ENCODE measurements at regions not wholly inside any gene's neighbourhood (a gene's known extent, or its start where the extent isn't known, plus 50 kb on each side); places are given as distances from the start of the nearest gene placed in this dataset.

DNA sequence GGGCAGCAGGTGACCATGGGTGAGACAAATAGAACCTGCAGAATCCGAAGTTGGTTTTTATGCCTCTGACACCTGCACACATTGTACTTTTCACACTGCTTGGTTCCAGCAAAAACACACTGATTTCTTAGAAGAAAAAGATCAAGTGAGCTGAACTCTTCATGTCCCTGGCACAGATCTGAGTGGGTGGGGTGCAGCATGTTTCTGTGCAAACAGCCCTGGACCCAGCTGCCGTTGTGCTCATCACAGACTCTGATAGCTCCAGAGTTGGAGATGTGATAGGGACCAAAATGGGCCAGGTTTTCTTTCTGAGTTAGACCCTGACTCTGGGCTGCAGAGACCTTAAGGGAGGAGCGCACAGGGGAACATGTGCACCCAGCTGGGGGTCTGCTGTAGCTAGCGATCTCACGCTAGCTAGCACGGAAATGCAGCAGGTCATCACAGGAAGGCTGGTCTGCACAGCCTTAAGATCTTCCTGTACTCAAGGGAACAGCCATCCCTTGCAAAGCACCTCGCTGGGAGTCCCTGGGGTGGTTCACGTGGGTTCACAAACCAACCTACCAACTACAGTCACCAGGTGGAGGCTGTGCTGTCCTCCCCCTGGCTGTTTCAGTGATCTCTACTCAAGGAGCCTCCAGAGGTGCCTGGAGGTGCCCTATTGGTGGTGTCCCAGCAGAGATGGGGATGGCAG is 291.1 kb downstream of the PTPRU start:
- H3K27me3 ChIP-seq, result no peaks in the 10 kb centered on the region
- ATAC-seq (ENCODE audit: low FRiP score in 2 of 2) (peak in 1 of 2 donors; percentile 51), DNase-seq (peak in 1 of 2 donors; percentile 6)
- H3K4me1 ChIP-seq, result no peaks in the 10 kb centered on the region
- H3K36me3 ChIP-seq, result no peaks in the 10 kb centered on the region
- H3K4me3 ChIP-seq, result no peak overlapping the region
- no peak overlapping the region for H3K27ac ChIP-seq
- WGBS, 2 donors, result 48 to 67% methylated on average over 2 to 8 of the region's 8 CpGs
- H3K9me3 ChIP-seq, result peaks cover 0 to 21% (median 12%) of the 10 kb centered on the region in 4 donors
- TF ChIP-seq POLR2AphosphoS5 (IDR thresholded peaks at IDR 0.05), result no peak
- no peak for TF ChIP-seq POLR2A (IDR thresholded peaks at IDR 0.05)
- TF ChIP-seq EP300 (IDR thresholded peaks at IDR 0.05), result no peak

DNA sequence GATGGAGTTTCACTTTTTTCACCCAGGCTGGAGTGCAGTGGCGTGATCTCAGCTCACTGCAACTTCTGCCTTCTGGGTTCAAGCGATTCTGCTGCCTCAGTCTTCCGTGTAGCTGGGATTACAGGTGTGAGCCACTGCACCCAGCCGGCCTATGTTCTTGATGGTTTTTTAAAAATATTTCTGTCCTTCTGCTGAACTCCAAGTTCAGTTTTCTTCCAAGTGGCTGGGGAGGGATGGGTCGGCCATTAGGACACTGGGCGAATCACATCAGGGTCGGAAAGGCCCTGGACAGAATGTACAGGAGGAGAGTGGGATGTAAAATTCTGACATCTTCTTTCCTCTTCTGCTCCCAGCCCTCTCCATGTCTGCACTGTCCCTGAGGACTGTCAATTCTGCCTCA is 289.6 kb downstream of the PTPRU start:
- TF ChIP-seq EP300 (IDR thresholded peaks at IDR 0.05) (no peak), POLR2AphosphoS5 (IDR thresholded peaks at IDR 0.05) (no peak), POLR2A (IDR thresholded peaks at IDR 0.05) (no peak)
- TF ChIP-seq, protein P1, sequence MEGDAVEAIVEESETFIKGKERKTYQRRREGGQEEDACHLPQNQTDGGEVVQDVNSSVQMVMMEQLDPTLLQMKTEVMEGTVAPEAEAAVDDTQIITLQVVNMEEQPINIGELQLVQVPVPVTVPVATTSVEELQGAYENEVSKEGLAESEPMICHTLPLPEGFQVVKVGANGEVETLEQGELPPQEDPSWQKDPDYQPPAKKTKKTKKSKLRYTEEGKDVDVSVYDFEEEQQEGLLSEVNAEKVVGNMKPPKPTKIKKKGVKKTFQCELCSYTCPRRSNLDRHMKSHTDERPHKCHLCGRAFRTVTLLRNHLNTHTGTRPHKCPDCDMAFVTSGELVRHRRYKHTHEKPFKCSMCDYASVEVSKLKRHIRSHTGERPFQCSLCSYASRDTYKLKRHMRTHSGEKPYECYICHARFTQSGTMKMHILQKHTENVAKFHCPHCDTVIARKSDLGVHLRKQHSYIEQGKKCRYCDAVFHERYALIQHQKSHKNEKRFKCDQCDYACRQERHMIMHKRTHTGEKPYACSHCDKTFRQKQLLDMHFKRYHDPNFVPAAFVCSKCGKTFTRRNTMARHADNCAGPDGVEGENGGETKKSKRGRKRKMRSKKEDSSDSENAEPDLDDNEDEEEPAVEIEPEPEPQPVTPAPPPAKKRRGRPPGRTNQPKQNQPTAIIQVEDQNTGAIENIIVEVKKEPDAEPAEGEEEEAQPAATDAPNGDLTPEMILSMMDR (IDR thresholded peaks at IDR 0.05), result no peak
- Histone ChIP-seq H3K4me3 (no peak overlapping the region), H3K4me1 (no peaks in the 10 kb centered on the region), H3K27ac (no peak overlapping the region), H3K36me3 (no peaks in the 10 kb centered on the region), H3K9me3 (peaks cover 0 to 21% (median 12%) of the 10 kb centered on the region in 4 donors), H3K27me3 (no peaks in the 10 kb centered on the region)
- DNase-seq (peak in 1 of 2 donors; percentile 7), ATAC-seq (ENCODE audit: low FRiP score in 2 of 2) (no peak)
- 90 to 91% methylated on average over 7 of the region's 7 CpGs for WGBS, 2 donors

DNA sequence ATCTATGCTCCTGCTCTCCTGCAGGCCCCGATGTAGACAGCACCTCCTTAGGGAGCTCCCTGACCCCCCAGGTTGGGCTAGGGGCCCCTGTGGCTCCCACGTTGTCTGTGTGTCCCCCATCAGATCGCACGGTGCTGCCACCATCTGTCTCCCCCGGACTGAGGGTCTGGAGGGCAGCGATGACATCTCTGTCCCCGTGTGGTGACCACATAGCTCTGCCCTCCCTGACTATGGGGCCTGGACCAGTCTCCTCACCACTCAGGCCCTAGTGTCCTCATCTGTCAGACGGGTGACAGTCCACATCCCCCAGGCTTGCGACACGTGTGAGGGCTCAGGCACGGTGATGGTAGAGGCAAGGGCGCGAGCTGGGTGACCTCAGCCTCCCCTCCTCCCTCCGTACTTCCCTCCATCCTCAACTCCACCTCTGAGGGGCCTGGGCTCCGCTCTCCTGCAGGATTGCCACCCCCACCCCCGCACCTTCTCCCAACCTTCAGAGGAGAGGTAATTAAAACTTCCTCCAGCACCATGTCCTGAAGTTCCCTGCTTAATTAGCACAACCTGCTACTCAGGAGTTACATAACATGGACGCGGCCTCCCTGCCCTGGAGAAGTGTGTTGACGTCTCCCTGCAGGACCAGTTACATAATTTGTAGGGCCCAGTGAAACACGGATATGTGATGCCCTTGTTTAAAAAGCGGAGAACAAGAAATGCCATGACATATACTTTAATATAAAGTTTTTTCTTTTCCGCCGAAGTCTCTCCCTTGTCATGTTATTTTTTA is 288.2 kb downstream of the PTPRU start:
- Histone ChIP-seq H3K9me3 (peaks cover 0 to 7% (median 4%) of the 10 kb centered on the region in 4 donors), H3K27me3 (no peaks in the 10 kb centered on the region), H3K27ac (no peak overlapping the region), H3K4me1 (no peaks in the 10 kb centered on the region), H3K4me3 (no peak overlapping the region), H3K36me3 (no peaks in the 10 kb centered on the region)
- WGBS, 2 donors, result 64 to 67% methylated on average over 20 to 22 of the region's 23 CpGs
- ATAC-seq (ENCODE audit: low FRiP score in 2 of 2), result no peak
- TF ChIP-seq POLR2AphosphoS5 (IDR thresholded peaks at IDR 0.05) (no peak), EP300 (IDR thresholded peaks at IDR 0.05) (no peak), POLR2A (IDR thresholded peaks at IDR 0.05) (no peak)
- TF ChIP-seq, protein P1 (IDR thresholded peaks at IDR 0.05), result no peak
- DNase-seq, result peak in 1 of 2 donors; percentile 19

DNA sequence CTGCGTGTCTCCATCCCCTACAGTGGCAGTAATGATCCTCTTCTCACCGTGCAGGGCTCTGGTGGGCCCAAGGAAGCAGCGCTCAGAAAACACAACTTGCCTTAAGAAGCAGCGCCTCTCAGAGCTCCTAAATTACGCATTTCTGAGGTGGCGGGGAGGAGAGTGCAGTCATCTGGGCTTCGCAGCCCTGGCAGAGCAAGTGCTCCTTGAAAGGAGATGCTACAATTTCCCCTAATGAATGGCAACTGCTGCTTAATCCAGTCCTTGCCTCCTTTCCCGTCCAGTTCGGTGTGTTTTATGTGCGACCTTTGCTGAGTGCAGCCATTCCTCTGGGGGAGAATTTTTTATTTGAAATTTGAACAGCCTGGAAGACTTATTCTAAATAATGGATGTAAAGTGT is 287.3 kb downstream of the PTPRU start:
- peaks cover 0 to under 1% (median under 1%) of the 10 kb centered on the region in 4 donors for H3K9me3 ChIP-seq
- ATAC-seq (ENCODE audit: low FRiP score in 2 of 2), result no peak
- no peaks in the 10 kb centered on the region for H3K27me3 ChIP-seq
- no peak overlapping the region for H3K4me3 ChIP-seq
- H3K4me1 ChIP-seq, result no peaks in the 10 kb centered on the region
- WGBS, 2 donors, result 77 to 78% methylated on average over 10 of the region's 10 CpGs
- TF ChIP-seq EP300 (IDR thresholded peaks at IDR 0.05) (no peak), POLR2A (IDR thresholded peaks at IDR 0.05) (no peak), POLR2AphosphoS5 (IDR thresholded peaks at IDR 0.05) (no peak)
- TF ChIP-seq, protein P1 (IDR thresholded peaks at IDR 0.05), result no peak
- no peak overlapping the region for H3K27ac ChIP-seq
- DNase-seq, result peak in 1 of 2 donors; percentile 2
- no peaks in the 10 kb centered on the region for H3K36me3 ChIP-seq

DNA sequence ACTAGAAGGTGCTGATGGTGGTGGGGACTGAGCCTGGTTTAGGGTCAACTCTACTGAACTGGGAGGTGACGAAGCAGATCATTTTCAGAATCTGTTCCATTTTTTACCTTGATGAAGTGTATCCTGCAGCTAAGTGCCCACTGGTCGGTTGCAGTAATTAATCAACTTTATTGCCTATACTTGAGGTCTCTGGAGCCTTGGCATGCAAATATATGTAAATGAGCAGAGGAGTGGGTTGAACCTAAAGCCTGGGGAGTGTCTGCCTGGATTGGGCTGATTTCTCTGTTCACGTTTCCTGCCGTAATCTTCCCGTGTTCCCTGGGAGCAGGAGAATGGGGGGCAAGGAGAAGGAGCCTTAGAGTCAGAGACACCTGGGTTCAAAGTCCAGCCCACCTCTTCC is 286.8 kb downstream of the PTPRU start:
- Histone ChIP-seq H3K36me3 (no peaks in the 10 kb centered on the region), H3K27ac (no peak overlapping the region), H3K4me1 (no peaks in the 10 kb centered on the region), H3K4me3 (no peak overlapping the region), H3K9me3 (no peaks in the 10 kb centered on the region), H3K27me3 (no peaks in the 10 kb centered on the region)
- WGBS, 2 donors, result 70 to 76% methylated on average over 5 of the region's 5 CpGs
- no peak for TF ChIP-seq POLR2A (IDR thresholded peaks at IDR 0.05)
- TF ChIP-seq, protein P1 (IDR thresholded peaks at IDR 0.05), result no peak
- TF ChIP-seq POLR2AphosphoS5 (IDR thresholded peaks at IDR 0.05), result no peak
- TF ChIP-seq EP300 (IDR thresholded peaks at IDR 0.05), result no peak
- no peak for DNase-seq
- no peak for ATAC-seq (ENCODE audit: low FRiP score in 2 of 2)

All from upper lobe of left lung (tissue), 6 donors.